ENCODE measurements at regions not wholly inside any gene's neighbourhood (a gene's known extent, or its start where the extent isn't known, plus 50 kb on each side); places are given as distances from the start of the nearest gene placed in this dataset.
A peak's percentile ranks its signal among the peaks of the same experiment; 100 is the strongest.

DNA sequence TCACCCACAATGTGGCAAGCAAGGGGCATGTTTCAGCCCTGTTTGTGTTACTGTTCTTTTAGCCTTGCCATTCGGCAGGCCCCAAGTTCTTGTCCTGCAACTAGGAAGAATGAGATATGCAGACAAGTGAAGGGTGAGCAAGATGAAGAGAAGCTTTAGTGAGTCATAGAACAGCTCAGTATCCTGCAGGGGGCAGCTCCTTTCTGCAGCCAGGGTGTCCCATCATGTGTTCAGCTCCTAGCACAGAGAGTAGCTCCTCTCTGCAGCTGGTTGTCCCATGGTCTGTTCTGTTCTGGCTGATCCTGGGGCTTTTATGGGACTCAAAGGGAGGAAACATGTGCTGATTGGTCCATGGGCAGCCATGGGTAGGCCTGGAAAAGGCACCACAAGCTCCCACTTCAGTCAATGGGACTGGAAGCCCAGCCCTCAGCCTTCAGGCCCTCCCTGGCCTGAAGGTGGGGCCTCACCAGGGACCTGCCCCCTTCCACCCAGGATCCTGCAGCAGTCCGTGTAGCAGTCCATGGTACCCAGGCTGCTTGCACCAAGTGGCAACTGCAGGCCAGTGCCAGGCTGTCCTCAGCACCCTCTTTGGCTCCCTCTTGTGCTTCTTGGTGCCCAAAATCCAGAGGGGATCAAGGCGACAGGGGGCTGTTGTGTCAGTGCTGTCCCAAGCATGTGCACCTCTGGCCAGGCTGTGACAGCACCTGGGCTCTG is 326.4 kb downstream of the NR4A2 start:
- H4K20me1 ChIP-seq (replicated peaks in 1 of 2; ENCODE audit: control insufficient read depth in 1 of 2, insufficient read depth in 2 of 2, low read length in 2 of 2): no peaks in the 10 kb centered on the region
- no peak overlapping the region for H3K9ac ChIP-seq (replicated peaks in 1 of 4; ENCODE audit: extremely low read depth in 1 of 4, low read depth in 3 of 4, low read length in 3 of 4)
- no peak overlapping the region for H2AK5ac ChIP-seq (ENCODE audit: low read depth, low read length)
- no peak overlapping the region for H2BK12ac ChIP-seq (ENCODE audit: low read depth, low read length)
- 100% methylated on average over 3 of the region's 3 CpGs; no CpG with 5 or more reads in 1 of the 2 experiments for WGBS, 2 experiments (ENCODE audit: extremely low coverage in 1 of 2, insufficient coverage in 1 of 2, insufficient read length in 1 of 2, insufficient replicate concordance in 2 of 2, low coverage in 1 of 2, low lambda C conversion rate in 2 of 2, missing lambda C conversion rate in 1 of 2)
- H4K8ac ChIP-seq (ENCODE audit: extremely low read depth, insufficient read depth, low read length): no peak overlapping the region
- no peak overlapping the region for H2BK15ac ChIP-seq (ENCODE audit: low read length)
- DNase-seq (ENCODE audit: low read depth in 1 of 2, low spot score in 2 of 2) (no peak), FAIRE-seq (no peak)
- H3K18ac ChIP-seq (ENCODE audit: extremely low read depth, low read length): no peak overlapping the region
- ChIA-PET POLR2A (ENCODE audit: partially characterized antibody) (interaction anchor here (1.2 to 1.3 kb wide), 2 partner anchors 9 to 38 kb away, joined by 3 to 5 read pairs; no protein-coding TSS in a partner anchor), CTCF (ENCODE audit: partially characterized antibody) (interaction anchor here (0.6 to 2.5 kb wide), 10 partner anchors 10 to 629 kb away, joined by 3 to 13 read pairs (median 4); no protein-coding TSS in a partner anchor)
- no peak overlapping the region for H3K4me2 ChIP-seq (ENCODE audit: insufficient read depth in 1 of 2, low read depth in 2 of 2, low read length in 2 of 2)
- TF ChIP-seq, protein P1, sequence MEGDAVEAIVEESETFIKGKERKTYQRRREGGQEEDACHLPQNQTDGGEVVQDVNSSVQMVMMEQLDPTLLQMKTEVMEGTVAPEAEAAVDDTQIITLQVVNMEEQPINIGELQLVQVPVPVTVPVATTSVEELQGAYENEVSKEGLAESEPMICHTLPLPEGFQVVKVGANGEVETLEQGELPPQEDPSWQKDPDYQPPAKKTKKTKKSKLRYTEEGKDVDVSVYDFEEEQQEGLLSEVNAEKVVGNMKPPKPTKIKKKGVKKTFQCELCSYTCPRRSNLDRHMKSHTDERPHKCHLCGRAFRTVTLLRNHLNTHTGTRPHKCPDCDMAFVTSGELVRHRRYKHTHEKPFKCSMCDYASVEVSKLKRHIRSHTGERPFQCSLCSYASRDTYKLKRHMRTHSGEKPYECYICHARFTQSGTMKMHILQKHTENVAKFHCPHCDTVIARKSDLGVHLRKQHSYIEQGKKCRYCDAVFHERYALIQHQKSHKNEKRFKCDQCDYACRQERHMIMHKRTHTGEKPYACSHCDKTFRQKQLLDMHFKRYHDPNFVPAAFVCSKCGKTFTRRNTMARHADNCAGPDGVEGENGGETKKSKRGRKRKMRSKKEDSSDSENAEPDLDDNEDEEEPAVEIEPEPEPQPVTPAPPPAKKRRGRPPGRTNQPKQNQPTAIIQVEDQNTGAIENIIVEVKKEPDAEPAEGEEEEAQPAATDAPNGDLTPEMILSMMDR (IDR thresholded peaks at IDR 0.05; ENCODE audit: control extremely low read depth in 1 of 3, insufficient read depth in 1 of 3, low read depth in 1 of 3, low read length in 3 of 3): peak in 1 of 3 experiments; percentile 1; a peak in 1 of 4 replicates
- TF ChIP-seq KDM1A (IDR thresholded peaks at IDR 0.05; ENCODE audit: borderline replicate concordance, low read length) (no peak), SUZ12 (IDR thresholded peaks at IDR 0.05; ENCODE audit: low read length) (no peak), RAD21 (IDR thresholded peaks at IDR 0.05 in 1 of 2, conservative IDR thresholded peaks at IDR 0.05 in 1 of 2; ENCODE audit: low read depth in 2 of 2, low read length in 2 of 2) (peak in 1 of 2 experiments; percentile 37; a peak in 2 of 4 replicates)
- no peak overlapping the region for H2BK20ac ChIP-seq (ENCODE audit: low read length)
- H3K4me1 ChIP-seq (replicated peaks in 1 of 4; ENCODE audit: control insufficient read depth in 3 of 4, insufficient read depth in 4 of 4, low read length in 3 of 4): no peaks in the 10 kb centered on the region; a peak in 1 of 7 replicates
- no peaks in the 10 kb centered on the region for H3K79me1 ChIP-seq (ENCODE audit: low read depth, low read length)
- H3K23me2 ChIP-seq (ENCODE audit: low read depth, low read length): no peaks in the 10 kb centered on the region
- H3K36me3 ChIP-seq (ENCODE audit: control insufficient read depth in 2 of 4, insufficient read depth in 4 of 4, low read length in 3 of 4): no peaks in the 10 kb centered on the region
- 0 out of 4 replicates have a peak, but pooled peaks cover 0 to 3% of the 10 kb centered on the region in 2 experiments for H3K9me3 ChIP-seq (ENCODE audit: insufficient read depth in 2 of 2, low read depth in 1 of 2, low read length in 1 of 2)
- no peak overlapping the region for H3K27ac ChIP-seq (ENCODE audit: low read depth, low read length)
- no peak overlapping the region for H3K4me3 ChIP-seq (ENCODE audit: extremely low read depth in 1 of 4, insufficient read depth in 2 of 4, low read depth in 3 of 4, low read length in 4 of 4)
- H2AFZ ChIP-seq (ENCODE audit: low read length): no peak overlapping the region
- H3K4ac ChIP-seq (replicated peaks; ENCODE audit: insufficient read length, low read depth, low read length): no peak overlapping the region
- H3K27me3 ChIP-seq (replicated peaks in 1 of 4; ENCODE audit: control insufficient read depth in 3 of 4, extremely low read depth in 1 of 4, insufficient read depth in 3 of 4, low read length in 3 of 4): no peaks in the 10 kb centered on the region
- no peak overlapping the region for H3K56ac ChIP-seq (replicated peaks; ENCODE audit: insufficient read length, low read depth, low read length)
- H3K79me2 ChIP-seq (ENCODE audit: control insufficient read depth in 1 of 2, insufficient read depth in 2 of 2, low read length in 2 of 2): no peaks in the 10 kb centered on the region
- H3K23ac ChIP-seq (ENCODE audit: insufficient read length): no peak overlapping the region
- no peak overlapping the region for H4K5ac ChIP-seq (ENCODE audit: insufficient read length, low read depth, low read length)
- H4K91ac ChIP-seq (replicated peaks; ENCODE audit: insufficient read length, low read length): no peak overlapping the region
- no peak overlapping the region for H2BK120ac ChIP-seq (replicated peaks; ENCODE audit: low read depth, low read length)
- no peak overlapping the region for H2BK5ac ChIP-seq (ENCODE audit: low read depth, low read length)
- no peak overlapping the region for H3K14ac ChIP-seq (ENCODE audit: insufficient read length)

Data from H1 (cell line).